HG03558 (cell line): ENCODE measurements at regions not wholly inside any gene's neighbourhood (a gene's known extent, or its start where the extent isn't known, plus 50 kb on each side); places are given as distances from the start of the nearest gene placed in this dataset.

ENCODE experiments used
- ATAC-seq: cut with Tn5 transposase; IDR thresholded peaks from one replicate; pipeline ENCODE4 v1.9.1; 2021; ENCODE audit warnings: moderate number of reproducible peaks; ENCODE audit not compliant: unreplicated experiment; ENCODE audit errors: extremely low read depth

GRCh38 chr4:124173912-124174311 is 538.6 kb downstream of the ANKRD50 start:
- no peak for ATAC-seq

- no peak for ATAC-seq
These were observed 534.7 kb downstream of the ANKRD50 start for GRCh38 chr4:124177647-124178425.

GRCh38 chr4:124178449-124179021 is 534.0 kb downstream of the ANKRD50 start:
- ATAC-seq = no peak

GRCh38 chr4:124179506-124180186 is 532.9 kb downstream of the ANKRD50 start:
- no peak for ATAC-seq

GRCh38 chr4:124181039-124181438 is 531.5 kb downstream of the ANKRD50 start:
- ATAC-seq = no peak

GRCh38 chr4:124183231-124183630 is 529.3 kb downstream of the ANKRD50 start:
- no peak for ATAC-seq

- ATAC-seq = no peak
These were observed 528.6 kb downstream of the ANKRD50 start for GRCh38 chr4:124183926-124184325.

GRCh38 chr4:124184792-124185191 is 527.7 kb downstream of the ANKRD50 start:
- ATAC-seq = no peak

GRCh38 chr4:124188595-124188994 is 523.9 kb downstream of the ANKRD50 start:
- no peak for ATAC-seq

- ATAC-seq = no peak
These were observed 523.0 kb downstream of the ANKRD50 start for GRCh38 chr4:124189545-124189944.

GRCh38 chr4:124191329-124191728 is 521.2 kb downstream of the ANKRD50 start:
- ATAC-seq = no peak

GRCh38 chr4:124192544-124192943 is 520.0 kb downstream of the ANKRD50 start:
- no peak for ATAC-seq

GRCh38 chr4:124199185-124199584 is 513.3 kb downstream of the ANKRD50 start:
- ATAC-seq = no peak

- no peak for ATAC-seq
These were observed 512.8 kb downstream of the ANKRD50 start for GRCh38 chr4:124199755-124200154.

GRCh38 chr4:124201636-124202035 is 510.9 kb downstream of the ANKRD50 start:
- ATAC-seq = no peak

GRCh38 chr4:124202099-124202498 is 510.4 kb downstream of the ANKRD50 start:
- no peak for ATAC-seq

- ATAC-seq = no peak
These were observed 508.8 kb downstream of the ANKRD50 start for GRCh38 chr4:124203613-124204238.

GRCh38 chr4:124206779-124207605 is 505.5 kb downstream of the ANKRD50 start:
- no peak for ATAC-seq

GRCh38 chr4:124209211-124209610 is 503.3 kb downstream of the ANKRD50 start:
- ATAC-seq = no peak

- no peak for ATAC-seq
These were observed 502.9 kb downstream of the ANKRD50 start for GRCh38 chr4:124209626-124210025.
